K562 (cell line): ENCODE measurements at regions not wholly inside any gene's neighbourhood (a gene's known extent, or its start where the extent isn't known, plus 50 kb on each side); places are given as distances from the start of the nearest gene placed in this dataset.

ENCODE experiments used
- CBFB ChIP-seq: sonication (generic); formaldehyde crosslinking; IDR thresholded peaks from 2 replicates; pipeline ENCODE4 v1.4.0; 2020; ENCODE audit warnings: mild to moderate bottlenecking, missing genetic modification reagents
- DPF2 ChIP-seq: fragments of 450-650 bp; IDR thresholded peaks from 2 replicates; pipeline ENCODE4 v1.6.1; 2016
- EHMT2 ChIP-seq: fragments of 450-650 bp; IDR thresholded peaks from 2 replicates; pipeline ENCODE4 v1.6.1; 2018; ENCODE audit warnings: antibody characterized with exemption
- MBD1 ChIP-seq: fragments of 250-450 bp; sonication (Bioruptor Pico); IDR thresholded peaks from 2 replicates; pipeline ENCODE4 v1.8.0; 2022; ENCODE audit warnings: inconsistent platforms
- MIER1 ChIP-seq: fragments of 450-650 bp; IDR thresholded peaks from 2 replicates; pipeline ENCODE4 v1.6.1; 2016; ENCODE audit warnings: antibody characterized with exemption, mild to moderate bottlenecking, low read depth
- MLX ChIP-seq, 2 experiments: fragments of 450-650 bp in 1 of 2; sonication (generic) in 1 of 2; formaldehyde crosslinking; conservative IDR thresholded peaks; 2 replicates each; pipeline versions ENCODE4 v1.4.0 to v1.8.1; 2020 to 2022; ENCODE audit warnings: mild to moderate bottlenecking in 1 of 2, missing genetic modification reagents in 1 of 2
- PCBP1 ChIP-seq: fragments of 200-400 bp; formaldehyde crosslinking; IDR thresholded peaks from 2 replicates; pipeline ENCODE4 v1.6.1; 2018; ENCODE audit warnings: mild to moderate bottlenecking, low read depth, low read length; ENCODE audit not compliant: poor library complexity, severe bottlenecking
- RBM22 ChIP-seq: fragments of 200-400 bp; formaldehyde crosslinking; IDR thresholded peaks from 2 replicates; pipeline ENCODE4 v1.6.1; 2018; ENCODE audit warnings: low read length, low read depth; ENCODE audit not compliant: poor library complexity, severe bottlenecking
- SMAD1 ChIP-seq: fragments of 150-350 bp; IDR thresholded peaks from 2 replicates; pipeline ENCODE4 v1.6.1; 2014; ENCODE audit warnings: low read length, low read depth; ENCODE audit not compliant: partially characterized antibody
- SNRNP70 ChIP-seq: fragments of 200-400 bp; formaldehyde crosslinking; optimal IDR thresholded peaks from 2 replicates; pipeline ENCODE3; 2017; ENCODE audit warnings: low read depth, low read length
- TCF7L2 ChIP-seq: fragments of 150-350 bp; IDR thresholded peaks from 2 replicates; pipeline ENCODE4 v1.6.1; 2016; ENCODE audit warnings: low read depth, mild to moderate bottlenecking, low read length, moderate library complexity
- ZNF407 ChIP-seq: fragments of 450-650 bp; IDR thresholded peaks from 2 replicates; pipeline ENCODE4 v1.6.1; 2016; ENCODE audit warnings: low read depth
- ZNF644 ChIP-seq: fragments of 200-800 bp; sonication (Bioruptor generic); IDR thresholded peaks from 2 replicates; pipeline ENCODE4 v1.6.1; 2016; ENCODE audit warnings: low read depth, missing genetic modification characterization, missing compliant biosample characterization
- ZNF655 ChIP-seq: fragments of 250-450 bp; sonication (Bioruptor Pico); IDR thresholded peaks from 2 replicates; pipeline ENCODE4 v1.5.0; 2021
- ZNF75A ChIP-seq: fragments of 450-650 bp; formaldehyde crosslinking; IDR thresholded peaks from 2 replicates; pipeline ENCODE4 v1.4.0; 2020; ENCODE audit warnings: mild to moderate bottlenecking

GRCh38 chr6:3650959-3651697, 100.4 kb downstream of the PXDC1 start (continued):
- TF ChIP-seq MBD1 (no peak), EHMT2 (peak; percentile 82), MLX (CRISPR knock-in tag; conservative IDR thresholded peaks at IDR 0.05) (no peak), ZNF644 (peak; percentile 85), CBFB (CRISPR knock-in tag) (no peak), RBM22 (no peak), ZNF75A (CRISPR knock-in tag) (no peak), SMAD1 (peak; percentile 90), TCF7L2 (peak; percentile 57; the same call in 1 of the 2 replicates), SNRNP70 (no peak), PCBP1 (no peak), ZNF655 (no peak), ZNF407 (no peak), MIER1 (no peak), DPF2 (peak; percentile 98)
